ENCODE measurements at regions not wholly inside any gene's neighbourhood (a gene's known extent, or its start where the extent isn't known, plus 50 kb on each side); places are given as distances from the start of the nearest gene placed in this dataset.
"Not testable (repeated sequence)": the region's sequence is repeated elsewhere in the genome, so short reads cannot be mapped to it uniquely, and the experiment has no call there.

DNA sequence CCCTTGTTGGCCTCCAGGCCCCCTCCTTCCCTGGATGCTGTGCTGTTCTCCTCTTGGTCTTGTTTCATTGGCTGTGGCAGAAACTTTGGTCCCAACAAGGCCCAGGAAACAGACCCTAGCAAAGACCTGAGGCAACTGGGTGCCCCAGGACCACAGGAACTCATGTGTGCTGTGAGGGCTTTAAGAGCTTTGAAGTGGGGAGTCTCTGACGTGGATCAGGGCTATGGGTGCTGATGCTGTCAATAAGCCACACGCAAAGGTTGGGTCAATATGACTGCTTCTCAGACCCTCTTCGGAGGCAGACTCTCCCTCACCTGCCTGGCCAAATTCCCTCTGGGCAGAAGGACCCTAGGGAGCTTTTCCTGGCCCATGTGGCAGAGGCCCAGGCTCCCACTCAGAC lies 91.5 kb upstream of the MLN start:
- no peak for DNase-seq (ENCODE audit: low read depth)

DNA sequence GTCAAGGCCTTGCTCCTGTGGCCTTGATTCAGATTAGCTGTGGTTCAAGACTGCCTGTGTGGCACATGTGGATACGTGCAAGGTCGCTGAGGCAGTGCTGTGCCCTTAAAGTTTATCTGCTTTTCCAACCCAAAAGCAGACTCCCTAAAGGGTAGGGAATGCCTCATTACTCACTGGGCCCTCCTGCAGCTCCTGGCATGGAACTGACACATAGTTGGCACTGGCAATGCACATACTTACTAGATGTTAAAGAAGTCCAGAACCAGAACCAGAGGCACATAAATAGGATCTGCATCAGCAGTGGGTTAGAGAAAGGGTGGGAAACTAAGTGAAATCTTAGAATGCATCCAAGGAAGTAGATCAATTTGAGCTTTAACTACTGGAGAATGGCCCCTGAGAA lies 90.6 kb upstream of the MLN start:
- DNase-seq (ENCODE audit: low read depth) = no peak

DNA sequence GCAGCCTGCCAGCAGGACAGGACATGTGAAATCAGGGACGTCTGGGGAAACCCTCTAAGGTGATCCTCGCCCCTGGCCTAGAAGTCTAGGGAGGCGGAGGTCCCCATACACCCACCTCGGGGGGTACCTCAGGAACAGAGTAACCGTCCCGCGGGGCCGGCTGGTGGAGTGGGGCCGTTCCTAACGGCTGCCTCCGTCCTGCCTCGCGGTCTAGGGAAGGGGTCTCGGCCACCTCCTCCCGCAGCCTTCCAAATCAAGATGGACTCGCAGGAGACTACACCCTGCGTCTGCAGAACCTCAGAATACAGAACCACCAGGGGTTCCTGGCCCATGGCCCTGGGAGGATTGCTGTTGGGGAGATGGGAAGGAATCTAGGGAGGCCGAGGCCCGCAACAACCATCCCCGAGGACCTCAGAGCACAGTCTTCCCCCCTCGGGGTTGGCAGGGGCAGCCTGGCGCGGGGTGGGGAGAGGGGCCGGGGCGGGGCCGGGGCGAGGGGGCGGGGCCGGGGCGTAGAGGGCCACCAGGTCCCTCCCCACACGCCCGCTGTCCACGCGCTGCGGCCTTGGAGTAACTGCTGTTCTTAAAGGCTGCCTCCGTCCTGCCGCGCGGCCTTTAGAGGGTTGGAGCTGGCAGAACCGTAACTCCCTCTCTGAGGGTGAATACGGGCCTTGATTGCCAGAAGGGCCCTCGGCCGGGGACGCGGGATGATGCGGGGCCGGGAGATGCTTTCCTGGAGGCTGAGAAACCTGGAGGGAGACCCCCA lies 89.0 kb upstream of the MLN start:
- DNase-seq (ENCODE audit: low read depth) = no peak

DNA sequence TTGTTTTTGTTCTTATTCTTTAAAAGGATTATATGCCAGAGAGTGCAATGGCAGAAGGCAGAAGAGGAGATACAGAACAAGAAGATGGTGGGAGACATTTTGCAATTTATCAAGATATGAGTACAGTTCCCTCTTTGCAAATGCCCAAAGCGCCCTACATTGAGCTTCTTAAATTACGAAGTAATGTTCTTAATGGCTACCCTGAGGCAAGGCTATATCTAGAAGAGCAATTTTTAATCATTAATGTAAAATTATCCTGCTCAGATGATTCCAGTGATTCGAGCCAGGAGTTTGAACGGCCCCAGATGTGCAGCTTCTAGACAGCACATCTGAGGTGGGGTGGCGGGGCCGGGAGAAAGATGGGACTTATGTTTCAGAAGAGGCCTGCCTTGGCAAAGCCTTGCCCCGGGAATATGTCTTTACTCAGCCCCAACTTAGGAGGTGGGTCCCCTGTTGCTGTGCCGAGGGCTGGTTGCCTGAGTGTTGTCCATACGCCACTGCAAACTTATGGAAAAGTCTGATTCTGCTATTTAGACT lies 84.9 kb upstream of the MLN start:
- no peak for DNase-seq (ENCODE audit: low read depth)

DNA sequence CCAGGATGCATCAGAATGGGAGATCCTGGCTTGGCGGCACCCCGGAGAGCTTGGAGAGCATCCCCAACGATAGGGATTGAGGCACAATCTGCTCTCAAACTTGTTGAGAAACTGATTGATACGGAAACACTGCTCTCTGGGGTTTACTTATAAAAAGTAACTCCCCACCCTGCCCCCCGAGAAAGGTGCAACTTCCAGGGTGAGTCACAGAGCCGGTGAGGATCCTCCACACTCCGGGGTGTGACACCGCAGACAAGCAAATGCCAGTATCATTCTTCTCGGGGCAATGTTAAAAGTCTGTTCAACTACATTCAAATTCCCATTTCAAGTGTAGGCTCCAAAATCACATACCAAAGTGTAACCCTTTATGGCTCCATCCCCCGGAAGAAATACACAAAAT lies 84.4 kb upstream of the MLN start:
- DNase-seq (ENCODE audit: low read depth) = no peak

GRCh38 chr6:33886673-33887144 lies 82.9 kb upstream of the MLN start:
- no peak for DNase-seq (ENCODE audit: low read depth)

DNA sequence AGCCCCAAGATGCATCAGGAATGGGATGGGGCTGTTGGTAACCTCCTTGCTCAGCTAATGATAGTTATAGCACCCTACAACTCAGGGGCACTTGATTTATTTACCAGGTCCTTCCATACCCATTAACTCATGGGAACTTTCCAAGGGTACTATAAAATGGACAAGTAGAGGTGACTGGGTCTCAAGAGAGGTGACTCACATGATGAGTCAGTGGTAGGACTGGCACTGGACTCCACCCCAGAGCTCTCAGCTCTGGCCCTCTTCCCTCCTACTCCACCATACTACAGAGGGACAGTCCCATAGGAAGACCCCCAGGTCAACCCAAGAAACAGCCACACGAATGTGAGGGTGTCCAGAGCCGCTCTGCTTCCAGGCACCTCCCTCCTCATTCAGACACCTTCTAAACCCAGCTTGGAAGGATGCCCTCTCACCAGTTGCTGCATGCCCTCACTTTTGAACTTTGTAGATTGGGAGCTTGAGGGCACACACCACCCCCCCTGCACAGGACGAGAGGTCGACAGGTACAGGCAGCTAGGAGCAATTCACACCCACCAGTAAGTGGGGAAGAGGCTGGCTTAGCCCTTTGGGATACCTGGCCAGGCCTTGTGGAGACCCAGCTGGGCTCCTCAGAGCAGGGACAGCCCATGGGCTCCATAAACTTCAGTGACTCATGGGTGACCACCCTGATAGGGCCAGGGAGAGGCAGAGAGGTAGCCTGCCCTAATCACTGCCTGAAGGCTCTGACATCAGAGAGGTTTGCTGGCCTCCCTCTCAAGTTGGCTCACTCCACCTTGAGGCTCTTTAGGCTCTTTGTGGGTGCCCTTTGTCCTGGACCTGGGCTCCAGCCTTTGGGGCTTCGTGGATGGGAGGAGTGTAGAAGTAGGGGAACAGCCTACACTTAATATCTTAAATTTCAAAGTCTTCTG lies 81.6 kb upstream of the MLN start:
- DNase-seq (ENCODE audit: low read depth) = no peak

- DNase-seq (ENCODE audit: low read depth) = not testable (repeated sequence)
Observed at GRCh38 chr6:33883621-33884020, 79.8 kb upstream of the MLN start.

DNA sequence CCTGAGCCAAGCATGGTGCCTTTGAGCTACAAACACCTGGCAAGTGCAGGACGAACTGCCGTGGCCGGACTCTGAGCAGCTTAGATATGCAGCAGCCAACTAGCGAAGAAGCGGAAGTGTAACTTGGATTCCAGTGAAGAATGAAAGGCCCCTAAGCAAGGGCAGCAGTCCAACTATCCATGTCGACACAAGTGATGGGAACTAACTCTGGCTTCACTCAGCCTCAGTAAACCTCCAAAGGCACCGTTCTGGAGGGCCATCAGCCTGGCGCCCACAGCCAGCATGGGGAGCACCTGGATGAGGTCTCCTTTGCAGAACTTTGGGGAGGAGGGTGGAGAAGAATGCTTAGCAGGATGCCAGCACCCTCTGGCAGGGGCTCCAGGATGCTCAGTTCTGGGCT lies 78.4 kb upstream of the MLN start:
- DNase-seq (ENCODE audit: low read depth) = no peak

- DNase-seq (ENCODE audit: low read depth) = no peak
Observed at GRCh38 chr6:33880766-33881165, 77.0 kb upstream of the MLN start.

DNA sequence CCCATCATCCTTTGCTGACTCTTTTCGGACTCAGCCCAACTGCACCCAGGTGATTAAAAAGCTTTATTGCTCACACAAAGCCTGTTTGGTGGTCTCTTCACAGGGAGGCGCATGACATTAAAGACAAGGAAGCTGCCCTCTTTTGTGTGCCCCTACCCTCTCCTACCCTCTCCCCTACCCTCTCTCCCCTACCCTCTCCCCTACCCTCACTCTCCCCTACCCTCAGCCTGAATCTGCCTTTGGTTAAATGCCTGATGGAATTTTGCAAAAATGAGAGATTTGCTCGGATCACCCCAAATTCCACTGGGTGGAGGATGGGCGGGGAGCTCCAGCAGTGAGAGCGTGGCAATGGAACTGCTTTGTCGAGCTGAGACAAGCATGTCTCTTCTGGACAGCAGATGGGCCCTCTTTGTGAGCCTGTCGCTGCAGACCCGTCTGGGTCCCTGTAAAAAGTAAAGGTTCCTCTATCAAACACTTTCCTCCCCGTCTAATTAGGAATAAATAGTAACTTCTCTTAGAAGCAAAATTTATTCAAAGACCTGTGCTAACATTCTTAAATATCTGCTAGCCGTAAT lies 76.4 kb upstream of the MLN start:
- DNase-seq (ENCODE audit: low read depth) = no peak

- DNase-seq (ENCODE audit: low read depth) = no peak
Observed at GRCh38 chr6:33878562-33878961, 74.8 kb upstream of the MLN start.

DNA sequence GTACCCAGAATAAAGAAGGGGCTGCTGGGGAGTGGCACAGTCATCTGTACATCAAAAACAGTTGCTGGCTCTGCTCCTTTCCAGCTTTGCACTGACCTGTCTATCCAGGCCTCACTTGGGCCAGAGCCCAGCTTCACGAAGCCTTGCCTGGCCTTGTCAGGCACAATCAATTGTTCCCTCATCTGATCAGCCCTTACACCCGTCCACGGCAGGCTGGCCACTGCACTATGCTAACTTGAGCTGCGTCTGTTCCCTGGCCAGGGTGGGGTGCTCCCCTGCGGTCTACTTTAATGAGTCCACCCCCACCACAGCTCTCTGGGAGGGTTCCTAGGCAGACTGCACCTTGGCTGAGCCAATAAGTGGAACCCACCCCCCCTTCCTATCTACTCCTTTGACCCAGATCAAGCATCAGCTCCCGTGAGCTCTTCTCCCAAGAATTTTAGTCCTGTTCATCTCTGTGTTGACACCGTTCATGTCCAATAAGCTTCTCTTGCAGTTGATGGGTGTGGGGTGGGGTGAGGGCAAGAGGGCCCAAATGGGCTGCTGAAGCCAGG lies 74.3 kb upstream of the MLN start:
- no peak for DNase-seq (ENCODE audit: low read depth)

- no peak for DNase-seq (ENCODE audit: low read depth)
Observed at GRCh38 chr6:33875696-33876095, 71.9 kb upstream of the MLN start.

DNA sequence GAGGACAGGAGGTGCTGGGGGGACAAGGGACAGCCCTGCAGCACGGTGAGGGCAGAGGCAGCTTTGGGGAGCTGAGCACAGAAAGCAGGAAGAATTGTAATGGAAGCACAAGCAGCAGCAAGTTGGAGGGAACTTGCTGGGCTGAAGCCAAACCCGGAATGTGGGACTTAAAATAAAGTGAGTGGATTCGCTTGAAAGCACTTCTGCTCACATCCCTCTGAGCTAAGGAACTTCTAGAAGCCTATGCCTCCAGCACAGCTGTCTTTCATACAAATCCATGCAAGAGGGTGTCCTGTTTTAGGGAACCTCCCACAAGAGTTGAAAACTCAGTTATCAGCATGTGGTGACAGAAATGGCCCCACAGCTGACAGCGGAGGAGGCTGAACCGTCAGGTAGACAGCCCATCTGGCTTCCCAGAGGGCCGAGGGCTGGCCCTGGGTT lies 71.4 kb upstream of the MLN start:
- no peak for DNase-seq (ENCODE audit: low read depth)

DNA sequence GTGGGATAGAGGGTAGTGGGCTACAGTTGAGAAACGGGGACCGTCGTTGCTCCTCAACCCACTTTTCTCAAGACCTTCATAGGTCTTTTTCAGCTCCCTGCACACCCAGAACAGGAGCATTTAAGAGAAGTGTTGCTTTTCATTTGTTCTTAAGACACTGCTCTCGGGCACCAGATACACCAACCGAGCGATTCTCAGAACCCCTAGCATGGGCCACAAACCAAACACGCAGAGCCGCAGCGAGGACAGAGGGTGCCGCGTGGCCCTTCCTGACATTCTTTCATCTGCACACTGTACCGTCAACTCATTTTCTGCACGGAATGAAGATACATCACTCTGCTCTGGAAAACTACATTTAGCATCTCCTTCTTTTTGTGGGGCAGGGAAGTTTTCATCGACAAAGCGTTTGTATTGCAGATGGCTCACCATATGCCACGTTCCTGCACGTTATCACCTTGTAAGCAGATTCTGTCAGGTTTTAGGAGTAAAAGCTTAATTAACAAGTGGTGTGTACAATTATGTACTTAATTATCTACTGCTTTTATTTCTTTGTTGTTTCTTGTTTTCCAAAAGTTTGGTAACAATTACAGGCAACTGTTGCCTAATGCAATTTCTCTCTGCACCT lies 70.4 kb upstream of the MLN start:
- no peak for DNase-seq (ENCODE audit: low read depth)

DNA sequence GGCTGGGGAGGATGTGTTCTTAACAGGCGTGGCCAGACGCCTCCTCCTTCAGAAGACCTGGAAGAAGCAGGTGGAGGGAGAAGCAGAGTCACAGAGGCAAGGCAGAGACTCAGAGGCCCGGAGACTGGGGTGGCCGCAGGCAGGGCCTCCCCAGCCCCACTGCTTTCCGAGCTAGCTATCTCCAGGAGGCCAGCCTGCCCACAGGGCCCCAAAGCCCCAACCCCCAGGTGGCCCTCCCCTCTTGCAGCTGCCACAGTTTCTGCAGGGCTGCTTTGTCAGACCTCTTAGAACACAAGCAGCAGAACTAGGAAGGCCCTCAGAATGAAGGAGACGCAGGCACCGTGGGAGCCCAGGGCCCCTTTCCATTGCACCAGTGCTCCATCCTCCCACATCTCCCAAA lies 69.0 kb upstream of the MLN start:
- DNase-seq (ENCODE audit: low read depth) = no peak

DNA sequence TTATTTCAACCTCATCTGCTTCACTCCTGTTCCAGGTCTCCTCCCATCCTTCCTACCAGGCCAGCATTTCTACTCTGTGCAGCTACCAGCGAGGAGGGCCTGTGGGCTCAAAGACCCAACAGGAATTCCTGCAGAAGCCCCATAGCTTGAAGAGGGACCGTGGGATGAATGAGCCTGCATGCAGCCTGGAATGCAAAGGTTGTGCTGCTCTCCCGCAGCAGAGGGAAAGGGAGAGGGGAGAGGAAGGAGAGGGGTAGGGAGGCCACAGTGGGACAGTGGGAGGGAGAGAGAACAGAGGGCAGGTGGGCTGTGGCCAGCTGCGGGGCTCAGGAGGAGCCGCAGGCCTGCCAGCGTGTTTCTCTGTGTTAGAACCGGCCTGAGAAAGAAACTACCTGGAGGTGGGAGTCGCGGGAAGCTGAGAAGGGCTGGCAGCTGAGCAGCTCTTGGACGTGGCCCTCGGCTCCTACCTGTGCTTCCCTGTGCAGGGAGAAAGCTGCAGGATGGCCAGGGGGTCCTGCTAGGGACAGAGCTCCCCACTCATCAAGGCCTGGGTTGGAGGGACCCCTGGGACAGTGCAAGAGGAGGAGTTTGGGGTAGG lies 66.1 kb upstream of the MLN start:
- no peak for DNase-seq (ENCODE audit: low read depth)

GRCh38 chr6:33869121-33869520 lies 65.3 kb upstream of the MLN start:
- DNase-seq (ENCODE audit: low read depth) = no peak

DNA sequence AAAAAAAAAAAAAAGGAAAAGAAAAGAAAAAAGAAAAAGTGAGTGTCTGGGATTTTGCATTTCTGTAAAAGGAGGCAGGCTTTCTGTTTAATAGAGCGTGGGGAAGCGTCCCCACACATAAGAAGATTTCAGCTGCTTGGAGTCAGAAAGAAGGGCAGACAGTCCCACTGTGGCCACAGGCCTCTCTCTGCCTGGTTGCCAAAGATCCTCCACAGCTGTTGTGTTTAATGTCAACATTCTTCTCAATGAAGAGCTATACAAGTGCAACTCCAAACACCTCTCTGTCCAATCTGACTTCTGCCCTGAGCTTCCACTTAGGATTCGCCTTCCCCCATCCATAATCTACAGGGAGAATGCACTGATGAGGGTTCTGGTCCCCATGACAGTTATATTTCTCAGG lies 64.3 kb upstream of the MLN start:
- no peak for DNase-seq (ENCODE audit: low read depth)

GRCh38 chr6:33865478-33866077 lies 61.8 kb upstream of the MLN start:
- no peak for DNase-seq (ENCODE audit: low read depth)

Measured in activated T-cell treated with anti-CD3 and anti-CD28 coated beads for 1 hour (primary cell).